ENCODE measurements at regions not wholly inside any gene's neighbourhood (a gene's known extent, or its start where the extent isn't known, plus 50 kb on each side); places are given as distances from the start of the nearest gene placed in this dataset.
A peak's percentile ranks its signal among the peaks of the same experiment; 100 is the strongest.

GRCh38 chr1:29810121-29811120 is 574.1 kb downstream of the PTPRU start:
- H3K36me3 Mint-ChIP-seq: no peaks in the 10 kb centered on the region
- DNase-seq (ENCODE audit: low spot score in 2 of 2) (no peak), ATAC-seq (ENCODE audit: low read depth) (no peak)
- H3K27me3 Mint-ChIP-seq: peaks cover 3% of the 10 kb centered on the region
- no peaks in the 10 kb centered on the region for H3K9me3 Mint-ChIP-seq
- H3K4me1 Mint-ChIP-seq: no peaks in the 10 kb centered on the region
- H3K27ac Mint-ChIP-seq: no peak overlapping the region
- H3K4me3 Mint-ChIP-seq: no peak overlapping the region

- no peaks in the 10 kb centered on the region for H3K4me1 Mint-ChIP-seq
- no peak overlapping the region for H3K27ac Mint-ChIP-seq
- DNase-seq (ENCODE audit: low spot score in 2 of 2) (no peak), ATAC-seq (ENCODE audit: low read depth) (no peak)
- H3K36me3 Mint-ChIP-seq: no peaks in the 10 kb centered on the region
- H3K4me3 Mint-ChIP-seq: no peak overlapping the region
- no peaks in the 10 kb centered on the region for H3K9me3 Mint-ChIP-seq
- peaks cover 3% of the 10 kb centered on the region for H3K27me3 Mint-ChIP-seq
These were observed 573.3 kb downstream of the PTPRU start for GRCh38 chr1:29809446-29810120.

- no peaks in the 10 kb centered on the region for H3K9me3 Mint-ChIP-seq
- DNase-seq (ENCODE audit: low spot score in 2 of 2): no peak
- H3K4me3 Mint-ChIP-seq: no peak overlapping the region
- no peak for ATAC-seq (ENCODE audit: low read depth)
- peaks cover 8% of the 10 kb centered on the region for H3K27me3 Mint-ChIP-seq
- no peaks in the 10 kb centered on the region for H3K36me3 Mint-ChIP-seq
- no peak overlapping the region for H3K27ac Mint-ChIP-seq
- no peaks in the 10 kb centered on the region for H3K4me1 Mint-ChIP-seq
These were observed 572.0 kb downstream of the PTPRU start for GRCh38 chr1:29808141-29808995.

GRCh38 chr1:29807689-29808088 is 571.4 kb downstream of the PTPRU start:
- no peaks in the 10 kb centered on the region for H3K36me3 Mint-ChIP-seq
- no peak for ATAC-seq (ENCODE audit: low read depth)
- H3K27me3 Mint-ChIP-seq: peaks cover 8% of the 10 kb centered on the region
- no peaks in the 10 kb centered on the region for H3K9me3 Mint-ChIP-seq
- H3K4me1 Mint-ChIP-seq: no peaks in the 10 kb centered on the region
- no peak for DNase-seq (ENCODE audit: low spot score in 2 of 2)
- no peak overlapping the region for H3K27ac Mint-ChIP-seq
- no peak overlapping the region for H3K4me3 Mint-ChIP-seq

- no peak for ATAC-seq (ENCODE audit: low read depth)
- Mint-ChIP-seq H3K4me3 (no peak overlapping the region), H3K27me3 (peaks cover 8% of the 10 kb centered on the region), H3K9me3 (no peaks in the 10 kb centered on the region), H3K36me3 (no peaks in the 10 kb centered on the region), H3K4me1 (no peaks in the 10 kb centered on the region), H3K27ac (no peak overlapping the region)
- DNase-seq (ENCODE audit: low spot score in 2 of 2): no peak
These were observed 570.5 kb downstream of the PTPRU start for GRCh38 chr1:29806646-29807319.

- no peak overlapping the region for H3K27ac Mint-ChIP-seq
- no peaks in the 10 kb centered on the region for H3K4me1 Mint-ChIP-seq
- peaks cover 9% of the 10 kb centered on the region for H3K27me3 Mint-ChIP-seq
- no peak for DNase-seq (ENCODE audit: low spot score in 2 of 2)
- H3K9me3 Mint-ChIP-seq: no peaks in the 10 kb centered on the region
- H3K36me3 Mint-ChIP-seq: no peaks in the 10 kb centered on the region
- no peak for ATAC-seq (ENCODE audit: low read depth)
- H3K4me3 Mint-ChIP-seq: no peak overlapping the region
These were observed 569.5 kb downstream of the PTPRU start for GRCh38 chr1:29805896-29806160.

GRCh38 chr1:29805122-29805895 is 569.0 kb downstream of the PTPRU start:
- Mint-ChIP-seq H3K9me3 (no peaks in the 10 kb centered on the region), H3K36me3 (no peaks in the 10 kb centered on the region), H3K4me3 (no peak overlapping the region), H3K27me3 (peaks cover 9% of the 10 kb centered on the region), H3K4me1 (no peaks in the 10 kb centered on the region), H3K27ac (no peak overlapping the region)
- DNase-seq (ENCODE audit: low spot score in 2 of 2): peak in 1 of 2 donors; percentile 8
- no peak for ATAC-seq (ENCODE audit: low read depth)

- no peaks in the 10 kb centered on the region for H3K9me3 Mint-ChIP-seq
- H3K27me3 Mint-ChIP-seq: peaks cover 6% of the 10 kb centered on the region
- H3K27ac Mint-ChIP-seq: no peak overlapping the region
- DNase-seq (ENCODE audit: low spot score in 2 of 2): no peak
- no peaks in the 10 kb centered on the region for H3K36me3 Mint-ChIP-seq
- H3K4me1 Mint-ChIP-seq: no peaks in the 10 kb centered on the region
- ATAC-seq (ENCODE audit: low read depth): no peak
- no peak overlapping the region for H3K4me3 Mint-ChIP-seq
These were observed 568.0 kb downstream of the PTPRU start for GRCh38 chr1:29804181-29804899.

- no peak overlapping the region for H3K27ac Mint-ChIP-seq
- H3K9me3 Mint-ChIP-seq: no peaks in the 10 kb centered on the region
- peaks cover 6% of the 10 kb centered on the region for H3K27me3 Mint-ChIP-seq
- H3K36me3 Mint-ChIP-seq: no peaks in the 10 kb centered on the region
- DNase-seq (ENCODE audit: low spot score in 2 of 2) (no peak), ATAC-seq (ENCODE audit: low read depth) (no peak)
- H3K4me1 Mint-ChIP-seq: no peaks in the 10 kb centered on the region
- no peak overlapping the region for H3K4me3 Mint-ChIP-seq
These were observed 567.2 kb downstream of the PTPRU start for GRCh38 chr1:29803486-29803885.

- no peaks in the 10 kb centered on the region for H3K4me1 Mint-ChIP-seq
- no peaks in the 10 kb centered on the region for H3K9me3 Mint-ChIP-seq
- no peak overlapping the region for H3K27ac Mint-ChIP-seq
- H3K36me3 Mint-ChIP-seq: no peaks in the 10 kb centered on the region
- no peak overlapping the region for H3K4me3 Mint-ChIP-seq
- ATAC-seq (ENCODE audit: low read depth) (no peak), DNase-seq (ENCODE audit: low spot score in 2 of 2) (no peak)
- peaks cover 6% of the 10 kb centered on the region for H3K27me3 Mint-ChIP-seq
These were observed 566.1 kb downstream of the PTPRU start for GRCh38 chr1:29802181-29803068.

- no peak overlapping the region for H3K27ac Mint-ChIP-seq
- DNase-seq (ENCODE audit: low spot score in 2 of 2): no peak
- H3K4me1 Mint-ChIP-seq: no peaks in the 10 kb centered on the region
- peaks cover 6% of the 10 kb centered on the region for H3K27me3 Mint-ChIP-seq
- no peak overlapping the region for H3K4me3 Mint-ChIP-seq
- no peak for ATAC-seq (ENCODE audit: low read depth)
- H3K36me3 Mint-ChIP-seq: no peaks in the 10 kb centered on the region
- H3K9me3 Mint-ChIP-seq: no peaks in the 10 kb centered on the region
These were observed 565.2 kb downstream of the PTPRU start for GRCh38 chr1:29801561-29801973.

GRCh38 chr1:29801003-29801402 is 564.7 kb downstream of the PTPRU start:
- DNase-seq (ENCODE audit: low spot score in 2 of 2): no peak
- peaks cover 6% of the 10 kb centered on the region for H3K27me3 Mint-ChIP-seq
- no peak for ATAC-seq (ENCODE audit: low read depth)
- H3K36me3 Mint-ChIP-seq: no peaks in the 10 kb centered on the region
- H3K9me3 Mint-ChIP-seq: no peaks in the 10 kb centered on the region
- no peak overlapping the region for H3K4me3 Mint-ChIP-seq
- no peaks in the 10 kb centered on the region for H3K4me1 Mint-ChIP-seq
- H3K27ac Mint-ChIP-seq: no peak overlapping the region

Data from memory B cell (primary cell).